HG02970 (cell line): ENCODE measurements at regions not wholly inside any gene's neighbourhood (a gene's known extent, or its start where the extent isn't known, plus 50 kb on each side); places are given as distances from the start of the nearest gene placed in this dataset.

Experiments
- ATAC-seq: cut with Tn5 transposase; IDR thresholded peaks from one replicate; pipeline ENCODE4 v1.9.1; 2021; ENCODE audit warnings: mild to moderate bottlenecking, moderate library complexity, moderate number of reproducible peaks; ENCODE audit not compliant: unreplicated experiment, low FRiP score

DNA sequence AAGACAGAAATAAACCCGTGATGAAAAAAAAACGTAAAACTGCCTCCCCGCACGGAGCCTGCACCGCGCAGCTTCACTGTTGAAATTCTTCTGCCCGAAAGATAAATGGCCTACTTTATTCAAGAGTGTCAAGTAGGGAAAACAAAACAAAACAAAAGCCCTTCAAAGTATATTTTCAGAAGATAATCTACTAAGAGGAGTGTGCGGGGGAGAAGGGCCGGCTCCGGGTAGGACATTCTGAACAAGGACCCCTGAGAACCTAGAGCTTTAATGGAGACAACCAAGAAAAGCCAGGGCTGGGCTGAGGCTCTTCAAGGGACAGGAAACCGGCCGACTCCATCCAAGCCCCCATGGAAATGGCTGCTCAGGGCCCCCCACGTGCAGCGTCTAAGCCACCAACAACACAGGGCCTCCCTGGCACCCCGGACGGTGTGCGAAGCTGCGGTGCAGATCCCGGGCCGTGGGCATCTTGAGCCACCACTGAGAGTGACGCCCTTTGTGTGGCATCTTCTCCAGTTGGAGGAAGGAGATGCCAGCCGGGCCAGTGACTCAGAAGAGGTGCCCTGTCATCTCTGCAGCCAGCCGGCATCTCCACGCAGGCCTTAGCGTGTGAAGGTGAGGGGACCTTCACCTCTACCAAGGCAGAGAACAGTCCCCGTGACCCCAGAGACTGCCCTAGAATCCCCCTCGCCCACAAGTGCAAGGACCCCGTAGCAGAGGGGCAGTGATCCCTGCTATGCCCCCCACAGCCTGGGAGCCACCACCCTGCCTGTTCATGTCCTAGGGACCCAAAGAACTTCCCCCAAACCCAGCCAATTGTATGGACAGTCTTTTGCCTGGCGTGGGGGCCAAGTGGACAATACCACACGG lies 250.8 kb downstream of the C16orf95 start:
- no peak for ATAC-seq

DNA sequence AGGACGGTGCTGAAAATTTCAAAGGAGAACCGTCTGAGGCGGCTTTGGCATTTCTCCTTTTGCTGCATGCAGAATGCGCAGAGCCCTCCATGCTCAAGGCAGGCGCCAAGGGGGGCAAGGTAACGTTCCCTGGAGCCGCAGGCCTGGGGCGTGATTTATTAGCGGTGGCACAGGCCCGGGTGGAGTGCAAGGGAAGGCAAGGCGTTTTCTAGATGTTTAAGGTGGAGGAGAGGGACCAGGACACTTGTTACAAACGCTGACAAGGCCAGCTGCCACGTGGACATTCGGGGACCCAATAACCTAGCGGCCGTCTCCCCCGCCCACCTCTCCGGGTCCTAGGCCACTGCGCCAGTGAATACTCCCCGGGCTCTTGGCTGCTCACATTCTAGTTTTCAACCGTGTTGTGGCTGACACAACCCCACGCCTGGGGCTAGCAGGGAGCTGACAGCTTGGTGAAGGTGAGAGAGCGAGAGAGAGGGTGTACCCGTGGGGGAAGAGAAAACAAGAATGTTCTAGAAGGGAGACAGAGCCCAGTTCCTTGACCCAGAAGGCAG lies 250.1 kb downstream of the C16orf95 start:
- no peak for ATAC-seq

- no peak for ATAC-seq
These were observed 249.1 kb downstream of the C16orf95 start for GRCh38 chr16:87067836-87068761.

- ATAC-seq, result no peak
These were observed 248.4 kb downstream of the C16orf95 start for GRCh38 chr16:87068762-87069150.

DNA sequence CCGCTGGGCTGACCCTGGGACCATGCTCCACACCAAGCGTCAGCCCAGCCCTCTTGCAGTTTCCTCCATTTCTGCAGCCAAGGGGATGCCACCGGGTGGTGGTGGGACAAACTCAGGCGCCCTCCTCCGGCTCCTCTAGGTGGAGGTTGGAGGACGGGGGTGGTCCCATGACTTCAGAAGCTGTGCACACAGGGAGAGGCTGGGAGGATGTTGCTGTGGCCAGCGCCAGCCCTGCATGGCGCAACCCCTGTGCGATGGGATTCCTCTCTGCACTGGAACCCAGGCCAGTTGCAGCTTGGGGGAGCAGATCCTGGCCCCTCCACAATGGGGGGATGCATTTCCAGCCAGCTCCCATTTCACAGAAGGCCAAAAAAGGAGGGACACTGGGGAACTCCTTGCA lies 246.5 kb downstream of the C16orf95 start:
- no peak for ATAC-seq

GRCh38 chr16:87072101-87072500 lies 245.1 kb downstream of the C16orf95 start:
- no peak for ATAC-seq

DNA sequence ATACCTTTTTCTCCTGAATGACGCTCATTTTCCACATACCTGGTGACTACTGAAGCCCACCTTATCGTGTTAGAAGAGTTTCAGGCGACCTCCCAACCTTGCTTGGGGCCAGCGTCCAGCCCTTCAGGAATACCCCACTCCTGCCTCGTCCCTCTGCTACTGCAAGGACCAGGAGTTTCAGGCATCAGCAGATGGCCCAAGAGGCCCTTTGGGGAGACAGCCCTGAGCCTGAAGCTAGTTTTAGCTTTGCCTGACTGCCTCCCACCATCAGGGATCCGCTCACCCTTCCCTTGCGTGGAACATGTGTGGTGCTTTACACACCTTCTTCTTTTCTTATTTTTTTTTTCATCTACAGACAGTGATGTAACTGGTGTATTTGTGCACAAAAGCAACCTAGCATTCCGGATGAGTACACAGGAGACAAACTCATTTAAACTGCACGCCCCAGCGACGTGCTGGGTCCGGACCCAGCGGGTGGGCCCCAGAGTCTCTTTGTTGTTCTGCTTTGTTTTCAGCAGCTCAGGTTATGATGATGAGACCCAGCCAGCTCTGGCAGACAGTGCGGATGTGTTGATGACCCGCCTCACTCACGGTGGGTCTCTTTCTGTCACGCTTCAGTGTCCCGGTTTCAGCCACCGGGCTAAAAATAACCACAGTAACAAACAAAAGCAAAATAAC lies 242.4 kb downstream of the C16orf95 start:
- ATAC-seq, result no peak

- no peak for ATAC-seq
These were observed 241.8 kb downstream of the C16orf95 start for GRCh38 chr16:87075319-87075860.

DNA sequence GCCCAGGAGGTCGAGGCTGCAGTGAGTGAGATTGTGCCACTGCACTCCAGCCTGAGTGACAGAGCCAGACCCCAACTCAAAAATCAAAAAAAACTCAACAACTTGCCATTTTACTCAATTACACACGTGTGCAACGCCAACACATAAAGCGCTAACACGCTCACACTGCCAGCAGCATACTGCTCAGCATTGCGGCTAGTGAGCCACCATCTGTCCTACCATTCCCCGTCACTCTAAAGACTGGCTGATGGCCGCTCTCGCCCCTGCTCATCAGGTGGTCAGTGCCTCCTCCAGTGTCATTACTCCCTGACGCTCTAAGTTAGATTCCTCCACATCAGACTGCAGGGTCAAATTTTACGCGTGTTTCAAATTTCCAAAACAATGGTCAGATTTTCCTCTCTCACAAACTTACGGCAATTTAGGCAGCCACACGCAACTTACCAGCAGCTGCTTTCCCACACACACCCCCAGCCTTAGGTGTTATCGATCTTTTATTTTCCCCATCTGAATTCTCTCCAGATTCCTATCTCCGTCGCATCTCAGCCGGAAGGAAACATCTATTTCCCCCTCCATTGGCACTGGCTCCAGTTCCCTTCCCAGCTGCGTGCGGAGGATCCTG lies 240.8 kb downstream of the C16orf95 start:
- ATAC-seq, result no peak

GRCh38 chr16:87076950-87077749 lies 240.0 kb downstream of the C16orf95 start:
- ATAC-seq, result no peak

DNA sequence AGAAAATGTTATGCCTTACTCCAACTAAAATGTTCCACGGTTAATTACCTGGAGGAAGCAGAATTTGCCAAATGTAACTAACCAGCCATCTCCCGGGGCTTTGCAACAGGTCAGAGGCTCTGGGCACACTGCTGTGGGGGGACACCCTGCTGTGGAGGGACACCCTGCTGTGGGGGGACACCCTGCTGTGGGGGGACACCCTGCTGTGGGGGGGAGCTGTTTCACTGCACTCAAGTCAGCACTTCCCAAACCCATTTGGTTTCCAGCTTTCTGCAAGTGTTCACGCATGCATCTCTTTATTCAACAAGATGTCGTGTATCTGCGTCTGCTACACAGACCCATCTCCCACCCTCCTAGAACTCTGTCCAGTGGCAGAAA lies 239.5 kb downstream of the C16orf95 start:
- no peak for ATAC-seq

GRCh38 chr16:87080571-87081167 lies 236.5 kb downstream of the C16orf95 start:
- no peak for ATAC-seq

DNA sequence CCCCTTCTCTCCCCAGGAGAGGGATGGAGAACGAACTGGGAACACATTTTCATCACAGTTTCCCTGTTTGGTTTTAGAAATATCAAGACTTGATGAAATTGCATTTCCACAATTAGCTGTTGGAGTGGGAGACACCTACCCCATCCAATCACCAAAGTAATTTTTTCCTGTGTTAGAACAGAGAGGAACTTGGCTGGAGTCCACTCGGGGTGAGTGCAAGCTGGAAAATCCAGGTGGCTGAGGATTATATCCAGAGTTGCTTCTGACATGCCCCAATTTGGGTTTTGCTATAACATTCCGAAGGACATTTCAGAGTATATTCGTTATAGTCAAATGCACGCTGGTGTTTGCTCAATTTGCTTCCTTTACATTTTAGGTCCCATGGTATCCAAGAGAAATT lies 231.8 kb downstream of the C16orf95 start:
- ATAC-seq, result no peak

GRCh38 chr16:87086156-87086555 lies 231.0 kb downstream of the C16orf95 start:
- no peak for ATAC-seq

GRCh38 chr16:87086575-87086974 lies 230.6 kb downstream of the C16orf95 start:
- no peak for ATAC-seq

DNA sequence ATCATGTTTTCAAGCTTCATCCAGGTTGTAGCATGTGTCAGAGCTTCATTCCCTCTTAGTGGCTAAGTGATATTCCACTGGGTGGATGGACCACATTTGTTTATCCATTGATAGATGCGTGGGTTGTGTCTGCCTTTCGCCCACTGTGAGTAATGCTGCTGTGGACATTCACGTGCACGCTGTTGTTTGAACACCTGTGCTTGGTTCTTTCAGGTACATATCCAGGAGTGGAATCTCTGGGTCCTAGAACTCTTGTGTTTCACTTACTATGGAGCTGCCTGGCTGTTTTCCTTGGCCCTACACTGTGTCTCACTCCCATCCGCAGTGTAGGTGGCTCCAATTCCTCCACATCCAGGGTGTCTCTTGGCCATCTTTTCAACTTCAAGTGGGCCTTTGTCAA lies 224.2 kb downstream of the C16orf95 start:
- ATAC-seq, result no peak

- ATAC-seq, result no peak
These were observed 223.2 kb downstream of the C16orf95 start for GRCh38 chr16:87093804-87094555.

- no peak for ATAC-seq
These were observed 222.7 kb downstream of the C16orf95 start for GRCh38 chr16:87094556-87094865.
